CD14-positive monocyte (primary cell): ENCODE measurements at regions not wholly inside any gene's neighbourhood (a gene's known extent, or its start where the extent isn't known, plus 50 kb on each side); places are given as distances from the start of the nearest gene placed in this dataset.

ENCODE experiments used
- DNase-seq, 3 donors: peaks; one replicate each; pipeline ENCODE4 v3.0.0-alpha.2; 2011 to 2022
- H2AFZ ChIP-seq: 2 replicates; pipeline ENCODE4 v1.6.0; 2012; ENCODE audit warnings: mild to moderate bottlenecking, low read depth, low read length, inconsistent platforms; ENCODE audit not compliant: insufficient read depth, poor library complexity, severe bottlenecking
- H3K27ac ChIP-seq, 2 donors: 1 replicate in 1 of 2; 2 replicates in 1 of 2; pipeline ENCODE4 v1.5.1; 2012 to 2013; ENCODE audit warnings: low read length in 2 of 2, control low read depth in 1 of 2, inconsistent platforms in 1 of 2, low read depth in 1 of 2, mild to moderate bottlenecking in 1 of 2
- H3K27me3 ChIP-seq, 2 donors: one replicate each; pipeline versions ENCODE4 v1.6.0 to v1.6.1; 2011 to 2013; ENCODE audit warnings: low read length in 2 of 2; ENCODE audit not compliant: control insufficient read depth in 2 of 2, insufficient read depth in 2 of 2
- H3K36me3 ChIP-seq, 2 donors: replicated peaks in 1 of 2; 1 replicate in 1 of 2; 2 replicates in 1 of 2; pipeline versions ENCODE4 v1.5.1 to v1.6.1; 2012 to 2013; ENCODE audit warnings: low read length in 2 of 2, control low read depth in 1 of 2, inconsistent platforms in 1 of 2, mild to moderate bottlenecking in 1 of 2; ENCODE audit not compliant: insufficient read depth in 2 of 2, control insufficient read depth in 1 of 2
- H3K4me1 ChIP-seq, 2 donors: 1 replicate in 1 of 2; 2 replicates in 1 of 2; pipeline versions ENCODE4 v1.5.1 to v1.6.1; 2012 to 2013; ENCODE audit warnings: low read length in 2 of 2, control low read depth in 1 of 2, inconsistent platforms in 1 of 2, mild to moderate bottlenecking in 1 of 2, moderate library complexity in 1 of 2; ENCODE audit not compliant: insufficient read depth in 2 of 2, control insufficient read depth in 1 of 2
- H3K4me2 ChIP-seq: replicated peaks from 2 replicates; pipeline ENCODE3; 2012; ENCODE audit warnings: low read length, moderate library complexity, mild to moderate bottlenecking; ENCODE audit not compliant: poor library complexity, severe bottlenecking; ENCODE audit errors: extremely low read depth
- H3K4me3 ChIP-seq, 3 experiments: fragments of 200-600 bp in 1 of 3; sonication (generic) in 1 of 3; replicated peaks in 1 of 3; 1 replicate in 2 of 3; 2 replicates in 1 of 3; pipeline ENCODE4 v1.5.1; 2011 to 2013; ENCODE audit warnings: low read length in 3 of 3, mild to moderate bottlenecking in 3 of 3, control low read depth in 2 of 3, low read depth in 2 of 3, inconsistent platforms in 1 of 3, moderate library complexity in 1 of 3
- H3K79me2 ChIP-seq: 2 replicates; pipeline ENCODE4 v1.6.0; 2012; ENCODE audit warnings: mild to moderate bottlenecking, control low read depth, inconsistent platforms, low read length, moderate library complexity; ENCODE audit not compliant: insufficient read depth
- H3K9ac ChIP-seq: 2 replicates; pipeline ENCODE4 v1.6.0; 2017; ENCODE audit warnings: low read length, mild to moderate bottlenecking; ENCODE audit not compliant: insufficient read depth, poor library complexity, severe bottlenecking
- H3K9me3 ChIP-seq, 2 donors: replicated peaks in 1 of 2; 1 replicate in 1 of 2; 2 replicates in 1 of 2; pipeline versions ENCODE4 v1.5.1 to v1.6.1; 2012 to 2013; ENCODE audit warnings: low read length in 2 of 2, control low read depth in 1 of 2; ENCODE audit not compliant: control insufficient read depth in 1 of 2, insufficient read depth in 1 of 2
- H4K20me1 ChIP-seq: 2 replicates; pipeline ENCODE4 v1.6.0; 2012; ENCODE audit warnings: mild to moderate bottlenecking, low read length, control low read depth, moderate library complexity; ENCODE audit not compliant: insufficient read depth
- H3K27ac Mint-ChIP-seq, 7 donors: one replicate each; pipeline ENCODE4 v1.8.0; 2020; ENCODE audit warnings: mild to moderate bottlenecking in 7 of 7, mixed read lengths in 7 of 7, moderate library complexity in 6 of 7, inconsistent platforms in 2 of 7
- H3K27me3 Mint-ChIP-seq, 3 donors: one replicate each; pipeline ENCODE4 v1.8.0; 2021 to 2022; ENCODE audit warnings: low read depth in 3 of 3, mild to moderate bottlenecking in 3 of 3, mixed read lengths in 3 of 3, moderate library complexity in 3 of 3, inconsistent platforms in 1 of 3
- H3K36me3 Mint-ChIP-seq, 2 donors: one replicate each; pipeline ENCODE4 v1.8.0; 2020; ENCODE audit warnings: mixed read lengths in 2 of 2, inconsistent platforms in 1 of 2, mild to moderate bottlenecking in 1 of 2
- H3K4me1 Mint-ChIP-seq: one replicate; pipeline ENCODE4 v1.8.0; 2020; ENCODE audit warnings: mild to moderate bottlenecking, mixed read lengths
- H3K4me3 Mint-ChIP-seq, 2 donors: one replicate each; pipeline ENCODE4 v1.8.0; 2020; ENCODE audit warnings: mild to moderate bottlenecking in 2 of 2, mixed read lengths in 2 of 2, moderate library complexity in 1 of 2
- H3K9me3 Mint-ChIP-seq, 7 donors: one replicate each; pipeline ENCODE4 v1.8.0; 2020 to 2022; ENCODE audit warnings: mixed read lengths in 7 of 7, mild to moderate bottlenecking in 6 of 7, moderate library complexity in 6 of 7, inconsistent platforms in 2 of 7
- CTCF ChIP-seq: fragments of 200-600 bp; IDR thresholded peaks from one replicate; pipeline ENCODE4 v1.8.0; 2022; ENCODE audit warnings: antibody characterized with exemption, mild to moderate bottlenecking
- WGBS: methylation state at CpG from one replicate; pipeline ENCODE4 v1.1.5; 2013; ENCODE audit warnings: missing lambda C conversion rate; ENCODE audit not compliant: insufficient coverage; 5-methylcytosine and 5-hydroxymethylcytosine counted together
- intact Hi-C, 2 donors: fragments of 100-400 bp; cut with micrococcal nuclease; formaldehyde crosslinking; loops; one replicate each; pipeline versions ENCODE4 v1.15.0 to v1.15.1; 2023

- intact Hi-C loops, result no loop called here
- no peaks in the 10 kb centered on the region for H3K36me3 Mint-ChIP-seq
- H3K36me3 ChIP-seq, result no peaks in the 10 kb centered on the region
- peaks cover 3% of the 10 kb centered on the region for H3K4me1 Mint-ChIP-seq
- 21% methylated on average over 2 of the region's 3 CpGs for WGBS
- H3K27me3 ChIP-seq, result no peaks in the 10 kb centered on the region
- no peak overlapping the region for H2AFZ ChIP-seq
- no peak for DNase-seq
- no peak overlapping the region for H3K4me2 ChIP-seq
- H3K4me1 ChIP-seq, result no peaks in the 10 kb centered on the region
- H3K9ac ChIP-seq, result no peak overlapping the region
- H3K27ac ChIP-seq, result no peak overlapping the region
- H3K27me3 Mint-ChIP-seq, result peaks cover 0 to 9% (median 2%) of the 10 kb centered on the region in 3 donors
- TF ChIP-seq CTCF, result no peak
- H3K4me3 ChIP-seq, result no peak overlapping the region
- H3K79me2 ChIP-seq, result no peaks in the 10 kb centered on the region
- H4K20me1 ChIP-seq, result no peaks in the 10 kb centered on the region
- no peak overlapping the region for H3K4me3 Mint-ChIP-seq
- H3K9me3 ChIP-seq, result no peaks in the 10 kb centered on the region
- H3K27ac Mint-ChIP-seq, result no peak overlapping the region
- no peaks in the 10 kb centered on the region for H3K9me3 Mint-ChIP-seq
Measured at GRCh38 chr18:1559563-1559962, 654.9 kb downstream of the ADCYAP1 start.

- H3K4me3 Mint-ChIP-seq, result no peak overlapping the region
- H3K4me3 ChIP-seq, result no peak overlapping the region
- DNase-seq, result no peak
- WGBS, result 80% methylated on average over 1 of the region's 3 CpGs
- no peak overlapping the region for H3K27ac Mint-ChIP-seq
- H3K4me1 Mint-ChIP-seq, result peaks cover 8% of the 10 kb centered on the region
- no peak for TF ChIP-seq CTCF
- H3K27me3 Mint-ChIP-seq, result peaks cover 0 to 2% (median 1%) of the 10 kb centered on the region in 3 donors
- H3K27ac ChIP-seq, result no peak overlapping the region
- no peaks in the 10 kb centered on the region for H4K20me1 ChIP-seq
- intact Hi-C loops, result no loop called here
- no peaks in the 10 kb centered on the region for H3K27me3 ChIP-seq
- no peaks in the 10 kb centered on the region for H3K9me3 ChIP-seq
- no peaks in the 10 kb centered on the region for H3K36me3 ChIP-seq
- no peaks in the 10 kb centered on the region for H3K4me1 ChIP-seq
- H2AFZ ChIP-seq, result no peak overlapping the region
- H3K36me3 Mint-ChIP-seq, result no peaks in the 10 kb centered on the region
- H3K4me2 ChIP-seq, result no peak overlapping the region
- H3K9ac ChIP-seq, result no peak overlapping the region
- no peaks in the 10 kb centered on the region for H3K9me3 Mint-ChIP-seq
- no peaks in the 10 kb centered on the region for H3K79me2 ChIP-seq
Measured at GRCh38 chr18:1564793-1565192, 660.1 kb downstream of the ADCYAP1 start.
